Neuronal stem cell (in vitro differentiated cells): ENCODE measurements at regions not wholly inside any gene's neighbourhood (a gene's known extent, or its start where the extent isn't known, plus 50 kb on each side); places are given as distances from the start of the nearest gene placed in this dataset.
"Not testable (repeated sequence)": the region's sequence is repeated elsewhere in the genome, so short reads cannot be mapped to it uniquely, and the experiment has no call there.

ENCODE experiments used
- DNase-seq: peaks from one replicate; pipeline ENCODE4 v3.0.0-alpha.2; 2013; ENCODE audit warnings: low spot score
- H2AFZ ChIP-seq: one replicate; pipeline ENCODE4 v1.6.1; 2013; ENCODE audit warnings: mild to moderate bottlenecking, low read length, inconsistent platforms
- H2AK5ac ChIP-seq: 2 replicates; pipeline ENCODE4 v1.6.1; 2013; ENCODE audit warnings: low read depth, mild to moderate bottlenecking, inconsistent platforms, low read length, moderate library complexity, mixed read lengths
- H2BK120ac ChIP-seq: 2 replicates; pipeline ENCODE4 v1.6.1; 2013; ENCODE audit warnings: low read depth, mild to moderate bottlenecking, inconsistent platforms, low read length, moderate library complexity, mixed read lengths
- H2BK12ac ChIP-seq: one replicate; pipeline ENCODE4 v1.6.1; 2013; ENCODE audit warnings: low read length, inconsistent platforms
- H2BK15ac ChIP-seq: 2 replicates; pipeline ENCODE4 v1.6.1; 2013; ENCODE audit warnings: mild to moderate bottlenecking, low read length, inconsistent platforms, mixed read lengths
- H2BK5ac ChIP-seq: one replicate; pipeline ENCODE4 v1.6.1; 2013; ENCODE audit warnings: inconsistent platforms, mild to moderate bottlenecking, low read length, moderate library complexity
- H3K14ac ChIP-seq: one replicate; pipeline ENCODE4 v1.6.1; 2013; ENCODE audit warnings: low read length, inconsistent platforms
- H3K18ac ChIP-seq: 2 replicates; pipeline ENCODE4 v1.6.1; 2013; ENCODE audit warnings: low read length, inconsistent platforms
- H3K23ac ChIP-seq: 2 replicates; pipeline ENCODE4 v1.6.1; 2013; ENCODE audit warnings: low read depth, mild to moderate bottlenecking, mixed read lengths, low read length, inconsistent platforms; ENCODE audit not compliant: poor library complexity
- H3K27ac ChIP-seq: replicated peaks from 3 replicates; pipeline ENCODE4 v1.5.1; 2013; ENCODE audit warnings: low read length, inconsistent platforms
- H3K27me3 ChIP-seq, 3 experiments: 2 replicates each; pipeline ENCODE4 v1.6.1; 2013; ENCODE audit warnings: low read length in 3 of 3, mild to moderate bottlenecking in 2 of 3, inconsistent platforms in 1 of 3, low read depth in 1 of 3, mixed read lengths in 1 of 3, moderate library complexity in 1 of 3; ENCODE audit not compliant: control insufficient read depth in 3 of 3, insufficient read depth in 3 of 3
- H3K36me3 ChIP-seq, 2 donors: replicated peaks in 1 of 2; 2 replicates each; pipeline ENCODE4 v1.6.1; 2013; ENCODE audit warnings: low read length in 2 of 2; ENCODE audit not compliant: control insufficient read depth in 2 of 2, insufficient read depth in 2 of 2
- H3K4ac ChIP-seq: 2 replicates; pipeline ENCODE4 v1.6.1; 2013; ENCODE audit warnings: inconsistent platforms, mild to moderate bottlenecking, low read length, moderate library complexity
- H3K4me1 ChIP-seq, 2 donors: 1 replicate in 1 of 2; 2 replicates in 1 of 2; pipeline ENCODE4 v1.6.1; 2013; ENCODE audit warnings: low read length in 2 of 2, low read depth in 1 of 2; ENCODE audit not compliant: control insufficient read depth in 2 of 2, insufficient read depth in 1 of 2
- H3K4me2 ChIP-seq: one replicate; pipeline ENCODE4 v1.6.1; 2013; ENCODE audit warnings: mild to moderate bottlenecking, low read length, inconsistent platforms; ENCODE audit not compliant: insufficient read depth, poor library complexity, severe bottlenecking
- H3K4me3 ChIP-seq, 2 donors: 2 replicates each; pipeline ENCODE4 v1.5.1; 2013; ENCODE audit warnings: low read length in 2 of 2, mild to moderate bottlenecking in 2 of 2, inconsistent platforms in 1 of 2, moderate library complexity in 1 of 2
- H3K79me1 ChIP-seq: one replicate; pipeline ENCODE4 v1.6.1; 2013; ENCODE audit warnings: low read depth, mild to moderate bottlenecking, inconsistent platforms, low read length, moderate library complexity
- H3K9ac ChIP-seq: one replicate; pipeline ENCODE4 v1.6.1; 2013; ENCODE audit warnings: mild to moderate bottlenecking, low read depth, low read length, inconsistent platforms; ENCODE audit not compliant: poor library complexity
- H3K9me3 ChIP-seq, 2 donors: replicated peaks in 1 of 2; 2 replicates each; pipeline versions ENCODE3 to v1.6.1; 2013; ENCODE audit warnings: low read length in 2 of 2, mild to moderate bottlenecking in 2 of 2, inconsistent platforms in 1 of 2, low read depth in 1 of 2, mixed read lengths in 1 of 2, moderate library complexity in 1 of 2; ENCODE audit not compliant: control insufficient read depth in 2 of 2, insufficient read depth in 1 of 2
- H4K8ac ChIP-seq: one replicate; pipeline ENCODE4 v1.6.1; 2013; ENCODE audit warnings: low read depth, mild to moderate bottlenecking, inconsistent platforms, low read length, moderate library complexity
- H4K91ac ChIP-seq: one replicate; pipeline ENCODE4 v1.6.1; 2013; ENCODE audit warnings: low read length, low read depth, mild to moderate bottlenecking, inconsistent platforms; ENCODE audit not compliant: poor library complexity
- WGBS, 2 donors: extraction: QIAGEN DNeasy Blood & Tissue Kit; methylation state at CpG; one replicate each; pipeline ENCODE4 v1.1.7; 2013; ENCODE audit warnings: missing lambda C conversion rate in 2 of 2, mixed read lengths in 1 of 2; ENCODE audit not compliant: insufficient read length in 2 of 2, insufficient replicate concordance in 1 of 2; ENCODE audit errors: extremely low coverage in 2 of 2; 5-methylcytosine and 5-hydroxymethylcytosine counted together

- no peak overlapping the region for H2BK15ac ChIP-seq
- peaks cover 0 to 10% of the 10 kb centered on the region in 2 donors for H3K9me3 ChIP-seq
- H3K4me2 ChIP-seq = no peak overlapping the region
- H3K27ac ChIP-seq = no peak overlapping the region
- H2AFZ ChIP-seq = no peak overlapping the region
- no peak overlapping the region for H2BK5ac ChIP-seq
- H3K18ac ChIP-seq = no peak overlapping the region
- peaks cover 3% of the 10 kb centered on the region for H3K79me1 ChIP-seq
- H3K23ac ChIP-seq = no peak overlapping the region
- H2BK12ac ChIP-seq = no peak overlapping the region
- no peak overlapping the region for H4K8ac ChIP-seq
- no peak for DNase-seq
- H3K9ac ChIP-seq = no peak overlapping the region
- no peak overlapping the region for H2BK120ac ChIP-seq
- H3K4me1 ChIP-seq = no peaks in the 10 kb centered on the region
- H3K4ac ChIP-seq = no peak overlapping the region
- H3K14ac ChIP-seq = peak overlapping the region; percentile 2
- WGBS, 2 donors = no CpG with 5 or more reads among the region's 11 CpGs
- no peak overlapping the region for H2AK5ac ChIP-seq
- no peak overlapping the region for H3K4me3 ChIP-seq
- H3K36me3 ChIP-seq = no peaks in the 10 kb centered on the region
- no peak overlapping the region for H4K91ac ChIP-seq
- H3K27me3 ChIP-seq = peaks cover 0 to 9% (median 0%) of the 10 kb centered on the region in 3 experiments
Measured at GRCh38 chr14:105968291-105968690, 441.9 kb downstream of the TMEM121 start.

DNA sequence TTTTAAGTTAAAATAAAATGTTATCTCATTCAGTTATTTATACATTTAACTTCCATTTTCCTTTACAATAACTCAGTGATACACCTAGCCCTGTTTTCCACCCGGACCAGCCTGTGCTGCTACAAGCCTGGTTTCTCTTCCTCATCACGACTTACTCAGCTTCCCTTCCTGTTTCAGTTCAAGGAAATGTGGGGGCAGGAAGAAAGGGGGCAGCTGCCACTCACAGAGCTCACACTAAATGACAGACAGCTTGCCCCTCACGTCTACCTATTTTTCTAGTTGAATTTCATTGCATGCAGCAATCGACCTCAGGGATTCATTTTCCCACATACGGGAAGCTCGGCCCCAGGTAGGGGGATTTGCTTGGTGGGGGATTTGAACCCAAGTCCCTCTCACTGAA, 442.6 kb downstream of the TMEM121 start:
- H3K4me1 ChIP-seq, H2BK120ac ChIP-seq, H2BK12ac ChIP-seq, H4K91ac ChIP-seq, H3K27me3 ChIP-seq, H3K9ac ChIP-seq, H3K27ac ChIP-seq, H3K14ac ChIP-seq, H4K8ac ChIP-seq, H3K36me3 ChIP-seq, H2AK5ac ChIP-seq, H2BK5ac ChIP-seq, H2BK15ac ChIP-seq, H3K18ac ChIP-seq, H3K4me2 ChIP-seq, H3K4ac ChIP-seq, H2AFZ ChIP-seq, H3K23ac ChIP-seq, H3K79me1 ChIP-seq, DNase-seq, H3K4me3 ChIP-seq: not testable (repeated sequence)
- WGBS, 2 donors = no CpG with 5 or more reads among the region's 6 CpGs
- peaks cover 0 to 13% of the 10 kb centered on the region in 2 donors for H3K9me3 ChIP-seq

DNA sequence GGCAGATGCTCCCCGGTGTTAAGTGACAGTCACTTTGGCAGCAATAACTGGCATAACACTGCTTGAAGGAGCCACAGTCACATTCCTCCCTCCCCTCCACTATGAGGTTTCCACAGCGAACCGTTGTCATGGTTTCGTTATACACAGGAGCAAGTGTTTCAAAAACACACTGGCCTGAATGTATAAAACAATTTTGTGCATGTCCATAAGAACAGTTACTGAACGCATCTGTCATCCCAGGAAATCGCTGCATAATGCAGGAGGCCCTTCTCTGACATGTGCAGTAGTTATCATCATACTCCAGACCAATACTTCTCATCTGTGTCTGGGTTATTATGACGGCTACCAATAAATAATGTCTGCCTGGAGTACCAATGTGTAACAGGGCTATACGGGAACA, 444.4 kb downstream of the TMEM121 start:
- H2BK120ac ChIP-seq, H3K4me2 ChIP-seq, H2AK5ac ChIP-seq, H3K9ac ChIP-seq, H3K14ac ChIP-seq, H2AFZ ChIP-seq, H3K79me1 ChIP-seq, H2BK12ac ChIP-seq, H4K8ac ChIP-seq, DNase-seq, H3K23ac ChIP-seq, H4K91ac ChIP-seq, H2BK5ac ChIP-seq, H3K4me1 ChIP-seq, H3K27me3 ChIP-seq, H3K36me3 ChIP-seq, H3K27ac ChIP-seq, H3K4me3 ChIP-seq, H2BK15ac ChIP-seq, H3K18ac ChIP-seq, H3K4ac ChIP-seq: not testable (repeated sequence)
- H3K9me3 ChIP-seq = peaks cover 0 to 22% of the 10 kb centered on the region in 2 donors
- no CpG with 5 or more reads among the region's 8 CpGs for WGBS, 2 donors

DNA sequence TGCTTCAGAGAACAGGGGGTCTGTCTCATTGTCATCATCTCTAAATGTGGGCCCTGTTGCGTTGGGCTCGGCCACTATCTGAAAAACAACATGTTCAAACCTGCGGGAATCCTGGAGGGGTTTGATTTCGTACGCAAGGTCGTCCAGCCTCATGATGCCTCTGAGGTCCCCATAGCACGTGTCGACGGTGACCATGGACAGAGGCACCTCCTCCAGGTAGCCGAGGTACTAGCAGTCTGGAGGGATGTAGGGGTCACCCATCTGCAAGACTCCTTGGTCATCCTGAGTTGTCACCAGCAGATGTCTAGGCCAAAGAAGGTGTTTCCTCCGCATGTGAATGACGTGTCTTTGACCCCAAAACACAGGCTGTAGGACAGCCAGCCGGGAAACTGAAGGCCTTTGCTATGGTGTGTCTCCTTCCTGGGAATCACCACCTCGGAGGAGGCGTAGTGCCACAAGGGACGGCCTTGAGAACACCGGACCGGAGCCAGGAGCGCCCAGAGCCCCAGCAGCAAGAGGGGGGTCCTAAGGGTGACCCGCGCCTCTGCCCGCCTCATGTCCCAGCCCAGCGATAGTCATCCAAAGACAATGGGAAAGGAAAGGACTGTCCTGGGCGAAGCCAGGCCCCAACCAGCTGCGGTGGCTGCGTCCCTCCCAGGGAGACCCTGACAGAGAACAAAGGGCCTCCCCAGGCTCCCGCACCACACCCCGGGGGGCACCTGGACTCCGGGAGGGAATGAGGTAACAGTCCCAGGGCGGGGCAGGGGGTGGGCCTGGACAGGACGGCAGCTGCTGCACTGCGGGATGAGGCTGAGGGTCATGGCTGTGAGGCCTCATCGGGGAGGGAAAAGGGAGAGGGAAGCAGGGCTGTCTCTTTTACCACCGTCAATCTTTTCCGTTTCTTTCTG, 445.5 kb downstream of the TMEM121 start:
- Histone ChIP-seq H2BK12ac (no peak overlapping the region), H4K8ac (no peak overlapping the region), H2AK5ac (no peak overlapping the region), H3K4me1 (no peaks in the 10 kb centered on the region), H2BK120ac (no peak overlapping the region), H4K91ac (no peak overlapping the region), H2BK15ac (no peak overlapping the region), H3K23ac (no peak overlapping the region), H3K4me3 (peak overlapping the region in 1 of 2 donors; percentile 20), H3K9ac (no peak overlapping the region), H3K14ac (no peak overlapping the region), H3K18ac (no peak overlapping the region), H3K27me3 (peaks cover 0 to 9% (median 0%) of the 10 kb centered on the region in 3 experiments), H2AFZ (no peak overlapping the region), H2BK5ac (no peak overlapping the region), H3K79me1 (peaks cover 3% of the 10 kb centered on the region), H3K4me2 (no peak overlapping the region), H3K4ac (no peak overlapping the region), H3K9me3 (peaks cover 0 to 22% of the 10 kb centered on the region in 2 donors), H3K36me3 (no peaks in the 10 kb centered on the region), H3K27ac (no peak overlapping the region)
- no CpG with 5 or more reads among the region's 35 CpGs for WGBS, 2 donors
- DNase-seq = no peak
